ENCODE measurements at regions not wholly inside any gene's neighbourhood (a gene's known extent, or its start where the extent isn't known, plus 50 kb on each side); places are given as distances from the start of the nearest gene placed in this dataset.
"Not testable (repeated sequence)": the region's sequence is repeated elsewhere in the genome, so short reads cannot be mapped to it uniquely, and the experiment has no call there.

DNA sequence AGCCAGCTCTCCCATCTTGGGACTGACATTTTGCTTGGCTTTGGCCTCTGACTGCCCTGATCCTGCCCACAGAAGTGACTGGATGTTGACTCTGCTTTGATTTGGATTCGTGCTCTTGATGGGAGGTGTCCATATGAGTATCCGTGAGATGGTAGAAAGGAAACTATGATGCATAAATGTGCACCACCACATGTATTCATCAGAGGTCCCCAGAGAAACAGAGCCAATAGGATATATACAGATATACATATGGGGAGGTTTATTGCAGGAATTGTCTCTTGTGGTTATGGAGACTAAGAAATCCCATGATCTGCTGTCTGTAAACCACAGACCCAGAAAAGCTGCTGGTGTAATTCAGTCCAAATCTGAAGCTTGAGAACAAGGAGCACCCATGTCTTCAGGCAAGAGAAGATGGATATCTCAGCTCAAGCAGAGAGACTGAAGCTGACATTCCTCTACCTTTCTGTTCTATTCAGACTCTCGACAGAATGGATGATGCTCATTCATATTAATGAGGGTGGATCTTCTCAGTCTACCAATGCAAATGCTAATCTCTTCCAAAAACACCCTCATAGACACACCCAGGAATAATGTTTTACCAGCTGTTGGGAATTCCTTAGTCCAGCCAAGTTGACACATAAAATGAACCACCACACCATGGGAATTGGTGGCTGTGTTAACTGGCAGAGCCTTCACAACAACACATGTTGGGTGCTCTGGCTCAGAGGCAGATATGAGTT, 390.7 kb downstream of the CCSER2 start:
- TF ChIP-seq CTCF (IDR thresholded peaks at IDR 0.05; ENCODE audit: insufficient read depth, low read length, severe bottlenecking): no peak
- Histone ChIP-seq H3K27me3 (ENCODE audit: control insufficient read depth, insufficient read depth, low read length) (no peaks in the 10 kb centered on the region), H3K36me3 (ENCODE audit: control insufficient read depth, insufficient read depth, low read length) (no peaks in the 10 kb centered on the region), H3K4me3 (ENCODE audit: low read depth, low read length) (no peak overlapping the region)
- no peak for DNase-seq (ENCODE audit: low read depth)
- FAIRE-seq: no peak

DNA sequence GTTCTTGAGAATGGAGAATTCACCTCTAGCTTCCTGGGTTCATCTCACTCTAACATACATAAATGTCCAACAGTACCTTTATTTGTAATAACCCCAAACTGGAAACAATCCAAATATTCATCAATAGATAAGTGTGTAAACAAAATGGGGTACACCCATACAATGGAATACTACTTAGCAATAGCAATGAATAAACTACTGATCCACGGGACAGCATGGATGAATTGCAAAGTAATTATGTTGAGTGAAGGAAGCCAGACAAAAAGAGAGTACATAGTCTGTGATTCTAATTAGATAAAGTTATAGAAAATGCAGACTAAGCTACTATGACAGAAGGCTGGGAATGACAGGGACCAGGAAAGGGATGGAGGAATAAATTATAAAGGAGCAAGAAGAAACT, 391.3 kb downstream of the CCSER2 start:
- Histone ChIP-seq H3K36me3 (ENCODE audit: control insufficient read depth, insufficient read depth, low read length) (no peaks in the 10 kb centered on the region), H3K4me3 (ENCODE audit: low read depth, low read length) (no peak overlapping the region), H3K27me3 (ENCODE audit: control insufficient read depth, insufficient read depth, low read length) (no peaks in the 10 kb centered on the region)
- TF ChIP-seq CTCF (IDR thresholded peaks at IDR 0.05; ENCODE audit: insufficient read depth, low read length, severe bottlenecking): no peak
- DNase-seq (ENCODE audit: low read depth) (no peak), FAIRE-seq (no peak)

DNA sequence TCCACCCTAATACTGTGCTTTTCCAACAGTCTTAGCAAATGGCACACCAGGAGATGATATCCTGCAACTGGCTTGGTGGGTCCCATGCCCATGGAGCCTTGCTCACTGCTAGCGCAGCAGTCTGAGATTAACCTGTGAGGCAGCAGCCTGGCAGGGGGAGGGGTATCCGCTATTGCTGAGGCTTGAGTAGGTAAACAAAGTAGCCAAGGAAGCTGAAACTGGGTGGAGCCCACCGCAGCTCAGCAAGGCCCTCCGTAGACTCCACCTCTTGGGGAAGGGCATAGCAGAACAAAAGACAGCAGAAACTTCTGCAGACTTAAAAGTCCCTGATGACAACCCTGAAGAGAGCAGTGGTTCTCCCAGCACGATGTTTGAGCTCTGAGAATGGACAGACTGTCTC, 399.0 kb downstream of the CCSER2 start:
- DNase-seq (ENCODE audit: low read depth) (no peak), FAIRE-seq (no peak)
- Histone ChIP-seq H3K27me3 (ENCODE audit: control insufficient read depth, insufficient read depth, low read length) (no peaks in the 10 kb centered on the region), H3K36me3 (ENCODE audit: control insufficient read depth, insufficient read depth, low read length) (no peaks in the 10 kb centered on the region), H3K4me3 (ENCODE audit: low read depth, low read length) (no peak overlapping the region)
- no peak for TF ChIP-seq CTCF (IDR thresholded peaks at IDR 0.05; ENCODE audit: insufficient read depth, low read length, severe bottlenecking)

DNA sequence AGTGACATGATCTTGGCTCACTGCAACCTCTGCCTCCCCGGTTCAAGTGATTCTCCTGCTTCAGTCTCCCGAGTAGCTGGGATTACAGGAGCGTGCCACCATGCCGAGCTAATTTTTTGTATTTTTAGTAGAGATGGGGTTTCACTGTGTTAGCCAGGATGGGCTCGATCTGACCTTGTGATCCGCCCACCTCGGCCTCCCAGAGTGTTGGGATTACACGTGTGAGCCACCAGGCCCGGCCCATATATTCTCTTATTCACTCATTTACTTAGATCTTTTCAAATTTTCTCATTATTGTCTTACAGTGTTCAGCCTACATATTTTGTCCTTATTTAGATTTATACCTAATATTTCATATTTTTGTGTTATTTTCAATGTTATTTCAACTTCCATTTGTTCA, 410.7 kb downstream of the CCSER2 start:
- not testable (repeated sequence) for DNase-seq (ENCODE audit: low read depth); H3K4me3 ChIP-seq (ENCODE audit: low read depth, low read length); H3K36me3 ChIP-seq (ENCODE audit: control insufficient read depth, insufficient read depth, low read length); FAIRE-seq; H3K27me3 ChIP-seq (ENCODE audit: control insufficient read depth, insufficient read depth, low read length)

DNA sequence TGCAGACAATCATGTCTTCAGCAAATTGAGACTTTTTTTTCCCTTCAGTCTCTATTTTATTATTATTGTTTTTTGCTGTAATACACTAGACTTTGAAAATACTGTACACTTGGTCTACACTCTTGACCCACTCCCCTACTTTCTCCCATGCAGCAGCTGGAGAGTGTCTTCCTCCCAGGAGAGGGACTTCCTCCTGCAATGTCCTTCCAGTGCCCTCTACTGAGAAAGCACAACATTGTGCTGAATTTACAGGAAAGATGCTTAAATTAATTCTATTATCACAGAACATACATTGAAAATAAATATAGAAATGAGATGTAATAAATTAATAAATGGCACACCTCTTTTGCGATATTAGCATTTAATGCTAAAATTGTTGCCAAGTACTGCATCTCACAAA, 411.3 kb downstream of the CCSER2 start:
- TF ChIP-seq CTCF (IDR thresholded peaks at IDR 0.05; ENCODE audit: insufficient read depth, low read length, severe bottlenecking): no peak
- Histone ChIP-seq H3K4me3 (ENCODE audit: low read depth, low read length) (no peak overlapping the region), H3K36me3 (ENCODE audit: control insufficient read depth, insufficient read depth, low read length) (no peaks in the 10 kb centered on the region), H3K27me3 (ENCODE audit: control insufficient read depth, insufficient read depth, low read length) (no peaks in the 10 kb centered on the region)
- DNase-seq (ENCODE audit: low read depth) (no peak), FAIRE-seq (no peak)

- TF ChIP-seq CTCF (IDR thresholded peaks at IDR 0.05; ENCODE audit: insufficient read depth, low read length, severe bottlenecking): peak; percentile 57
- Histone ChIP-seq H3K4me3 (ENCODE audit: low read depth, low read length) (no peak overlapping the region), H3K36me3 (ENCODE audit: control insufficient read depth, insufficient read depth, low read length) (no peaks in the 10 kb centered on the region), H3K27me3 (ENCODE audit: control insufficient read depth, insufficient read depth, low read length) (no peaks in the 10 kb centered on the region)
- FAIRE-seq (no peak), DNase-seq (ENCODE audit: low read depth) (peak; percentile 22)
Observed at GRCh38 chr10:84743483-84743882, 415.1 kb downstream of the CCSER2 start.

Data from bronchial epithelial cell (primary cell).